GM18520 (cell line): ENCODE measurements at regions not wholly inside any gene's neighbourhood (a gene's known extent, or its start where the extent isn't known, plus 50 kb on each side); places are given as distances from the start of the nearest gene placed in this dataset.

ENCODE experiments used
- ATAC-seq: cut with Tn5 transposase; IDR thresholded peaks from one replicate; pipeline ENCODE4 v1.9.1; 2021; ENCODE audit not compliant: unreplicated experiment

GRCh38 chr5:128591598-128592455 is 53.8 kb upstream of the FBN2 start:
- ATAC-seq, result no peak

GRCh38 chr5:128596071-128596470 is 58.0 kb upstream of the FBN2 start:
- no peak for ATAC-seq

GRCh38 chr5:128597156-128597555 is 59.1 kb upstream of the FBN2 start:
- no peak for ATAC-seq

- ATAC-seq, result no peak
These were observed 75.1 kb upstream of the FBN2 start for GRCh38 chr5:128613128-128613527.

- ATAC-seq, result no peak
These were observed 75.7 kb upstream of the FBN2 start for GRCh38 chr5:128613766-128614165.

GRCh38 chr5:128615578-128615977 is 77.5 kb upstream of the FBN2 start:
- no peak for ATAC-seq

- ATAC-seq, result no peak
These were observed 88.6 kb upstream of the FBN2 start for GRCh38 chr5:128626536-128627090.

- ATAC-seq, result no peak
These were observed 89.9 kb upstream of the FBN2 start for GRCh38 chr5:128627939-128628338.

- ATAC-seq, result no peak
These were observed 91.1 kb upstream of the FBN2 start for GRCh38 chr5:128629157-128629556.

GRCh38 chr5:128630121-128630520 is 92.1 kb upstream of the FBN2 start:
- no peak for ATAC-seq

- no peak for ATAC-seq
These were observed 93.7 kb upstream of the FBN2 start for GRCh38 chr5:128631771-128632170.

GRCh38 chr5:128632264-128632663 is 94.2 kb upstream of the FBN2 start:
- no peak for ATAC-seq

- ATAC-seq, result no peak
These were observed 95.9 kb upstream of the FBN2 start for GRCh38 chr5:128633901-128634300.

- ATAC-seq, result no peak
These were observed 97.3 kb upstream of the FBN2 start for GRCh38 chr5:128635379-128635778.

- no peak for ATAC-seq
These were observed 98.3 kb upstream of the FBN2 start for GRCh38 chr5:128636361-128636760.

GRCh38 chr5:128637031-128637430 is 99.0 kb upstream of the FBN2 start:
- no peak for ATAC-seq

- ATAC-seq, result no peak
These were observed 103.8 kb upstream of the FBN2 start for GRCh38 chr5:128641861-128642260.

- ATAC-seq, result peak; percentile 54
These were observed 106.8 kb upstream of the FBN2 start for GRCh38 chr5:128644863-128645262.

GRCh38 chr5:128645581-128645980 is 107.5 kb upstream of the FBN2 start:
- ATAC-seq, result no peak

GRCh38 chr5:128646176-128646575 is 108.1 kb upstream of the FBN2 start:
- no peak for ATAC-seq

- ATAC-seq, result no peak
These were observed 111.1 kb upstream of the FBN2 start for GRCh38 chr5:128649192-128649591.

- no peak for ATAC-seq
These were observed 125.0 kb upstream of the FBN2 start for GRCh38 chr5:128662997-128663396.
